ENCODE measurements at regions not wholly inside any gene's neighbourhood (a gene's known extent, or its start where the extent isn't known, plus 50 kb on each side); places are given as distances from the start of the nearest gene placed in this dataset.
A peak's percentile ranks its signal among the peaks of the same experiment; 100 is the strongest.

DNA sequence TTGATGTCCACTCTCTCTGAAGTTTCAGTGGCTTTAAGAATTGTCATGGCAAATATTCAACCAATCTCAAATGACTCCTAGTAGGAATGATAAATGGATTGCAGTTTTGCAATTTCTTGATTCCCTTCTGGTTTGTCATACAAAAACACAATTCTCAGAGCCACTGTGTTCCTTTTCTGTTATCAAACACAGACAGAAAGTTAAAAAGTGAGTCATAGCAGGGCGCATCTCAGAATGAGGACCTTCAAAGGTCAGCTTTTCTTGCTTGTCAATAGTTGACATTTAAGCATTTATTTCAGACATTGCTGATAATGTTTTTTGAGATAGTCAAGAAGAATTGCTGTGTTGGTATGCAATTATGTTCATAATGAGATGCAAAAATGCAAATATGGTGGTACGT, 405.9 kb downstream of the NR2F2 start:
- Histone ChIP-seq H3K9ac (ENCODE audit: insufficient read depth in 1 of 2, low read depth in 2 of 2, low read length in 2 of 2) (no peak overlapping the region), H3K4me2 (ENCODE audit: insufficient read depth, low read length) (no peak overlapping the region), H3K4me1 (replicated peaks in 1 of 2; ENCODE audit: control insufficient read depth in 2 of 2, insufficient read depth in 2 of 2, low read length in 2 of 2) (no peaks in the 10 kb centered on the region; a peak in 1 of 5 replicates), H3K9me1 (ENCODE audit: control insufficient read depth, insufficient read depth, low read length) (no peaks in the 10 kb centered on the region), H3K79me2 (ENCODE audit: control insufficient read depth, insufficient read depth, low read length) (no peaks in the 10 kb centered on the region), H3K9me3 (replicated peaks; ENCODE audit: control insufficient read depth, insufficient read depth, low read depth, low read length) (no peaks in the 10 kb centered on the region), H2AFZ (ENCODE audit: low read depth, low read length) (no peak overlapping the region), H4K20me1 (replicated peaks; ENCODE audit: control insufficient read depth, insufficient read depth, low read length) (no peaks in the 10 kb centered on the region), H3K27me3 (ENCODE audit: control insufficient read depth in 2 of 2, insufficient read depth in 2 of 2, low read length in 2 of 2) (no peaks in the 10 kb centered on the region), H3K36me3 (ENCODE audit: control insufficient read depth, insufficient read depth, low read length) (no peaks in the 10 kb centered on the region), H3K4me3 (no peak overlapping the region), H3K27ac (ENCODE audit: extremely low read depth, low read depth, low read length) (no peak overlapping the region)
- TF ChIP-seq, protein P1, sequence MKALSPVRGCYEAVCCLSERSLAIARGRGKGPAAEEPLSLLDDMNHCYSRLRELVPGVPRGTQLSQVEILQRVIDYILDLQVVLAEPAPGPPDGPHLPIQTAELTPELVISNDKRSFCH (CRISPR knock-in tag; IDR thresholded peaks at IDR 0.05): no peak
- TF ChIP-seq, protein P1 (tag; IDR thresholded peaks at IDR 0.05): peak; percentile 83; the same call in 1 of the 2 replicates
- TF ChIP-seq CBFA2T2 (conservative IDR thresholded peaks at IDR 0.05) (0 out of 2 replicates have a peak, but pooled peaks have one; percentile 12), ATF7 (IDR thresholded peaks at IDR 0.05) (no peak), JUND (IDR thresholded peaks at IDR 0.05; ENCODE audit: borderline replicate concordance, low read depth, low read length) (no peak), JUND (tag; IDR thresholded peaks at IDR 0.05; ENCODE audit: borderline replicate concordance, low read depth, low read length) (peak; percentile 50; the same call in 1 of the 3 replicates), TCF3 (CRISPR knock-in tag; IDR thresholded peaks at IDR 0.05) (peak; percentile 41; the same call in 1 of the 2 replicates), CBFA2T3 (IDR thresholded peaks at IDR 0.05) (peak; percentile 53), FOSL1 (tag; conservative IDR thresholded peaks at IDR 0.05) (peak; percentile 53; the same call in 1 of the 2 replicates)
- TF ChIP-seq, protein P2, sequence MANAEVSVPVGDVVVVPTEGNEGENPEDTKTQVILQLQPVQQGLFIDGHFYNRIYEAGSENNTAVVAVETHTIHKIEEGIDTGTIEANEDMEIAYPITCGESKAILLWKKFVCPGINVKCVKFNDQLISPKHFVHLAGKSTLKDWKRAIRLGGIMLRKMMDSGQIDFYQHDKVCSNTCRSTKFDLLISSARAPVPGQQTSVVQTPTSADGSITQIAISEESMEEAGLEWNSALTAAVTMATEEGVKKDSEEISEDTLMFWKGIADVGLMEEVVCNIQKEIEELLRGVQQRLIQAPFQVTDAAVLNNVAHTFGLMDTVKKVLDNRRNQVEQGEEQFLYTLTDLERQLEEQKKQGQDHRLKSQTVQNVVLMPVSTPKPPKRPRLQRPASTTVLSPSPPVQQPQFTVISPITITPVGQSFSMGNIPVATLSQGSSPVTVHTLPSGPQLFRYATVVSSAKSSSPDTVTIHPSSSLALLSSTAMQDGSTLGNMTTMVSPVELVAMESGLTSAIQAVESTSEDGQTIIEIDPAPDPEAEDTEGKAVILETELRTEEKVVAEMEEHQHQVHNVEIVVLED (CRISPR knock-in tag; IDR thresholded peaks at IDR 0.05): no peak
- ATAC-seq (no peak), DNase-seq (ENCODE audit: extremely low read depth in 1 of 4, low spot score in 3 of 4) (peak in 1 of 4 experiments; percentile 8), FAIRE-seq (peak; percentile 26)
- BruUV-seq (replicated peaks): no TSS peak
- CTCF ChIA-PET (ENCODE audit: low intra/inter-chr PET ratio): no interaction called here
- intact Hi-C loops (cut with micrococcal nuclease) (no loop called here), in situ Hi-C loops (cut with MboI) (no loop called here)
- WGBS (ENCODE audit: insufficient coverage, low coverage, missing lambda C conversion rate): 0% methylated on average over 2 of the region's 2 CpGs
- POLR2A ChIA-PET: no interaction called here

Data from K562 (cell line).